HG03095 (cell line): ENCODE measurements at regions not wholly inside any gene's neighbourhood (a gene's known extent, or its start where the extent isn't known, plus 50 kb on each side); places are given as distances from the start of the nearest gene placed in this dataset.
"Not testable (repeated sequence)": the region's sequence is repeated elsewhere in the genome, so short reads cannot be mapped to it uniquely, and the experiment has no call there.

Experiments used
- ATAC-seq: cut with Tn5 transposase; IDR thresholded peaks from one replicate; pipeline ENCODE4 v1.9.1; 2021; ENCODE audit warnings: moderate library complexity; ENCODE audit not compliant: unreplicated experiment

GRCh38 chr6:154920495-154921200 lies 74.5 kb upstream of the TIAM2 start:
- no peak for ATAC-seq

- peak; percentile 69 for ATAC-seq
Measured at GRCh38 chr6:154921482-154921881, 73.6 kb upstream of the TIAM2 start.

- ATAC-seq = no peak
Measured at GRCh38 chr6:154923199-154923869, 71.8 kb upstream of the TIAM2 start.

- no peak for ATAC-seq
Measured at GRCh38 chr6:154925130-154925529, 70.0 kb upstream of the TIAM2 start.

GRCh38 chr6:154926366-154926765 lies 68.7 kb upstream of the TIAM2 start:
- ATAC-seq = no peak

GRCh38 chr6:154928325-154928922 lies 66.7 kb upstream of the TIAM2 start:
- no peak for ATAC-seq

- no peak for ATAC-seq
Measured at GRCh38 chr6:154930451-154930851, 64.7 kb upstream of the TIAM2 start.

GRCh38 chr6:154931711-154932424 lies 63.2 kb upstream of the TIAM2 start:
- no peak for ATAC-seq

- no peak for ATAC-seq
Measured at GRCh38 chr6:154932515-154933027, 62.5 kb upstream of the TIAM2 start.

- ATAC-seq = no peak
Measured at GRCh38 chr6:154933181-154933827, 61.8 kb upstream of the TIAM2 start.

- no peak for ATAC-seq
Measured at GRCh38 chr6:154937306-154938220, 57.6 kb upstream of the TIAM2 start.

GRCh38 chr6:154938221-154938580 lies 56.9 kb upstream of the TIAM2 start:
- ATAC-seq = no peak

GRCh38 chr6:154938727-154939285 lies 56.3 kb upstream of the TIAM2 start:
- ATAC-seq = not testable (repeated sequence)

GRCh38 chr6:154942770-154943169 lies 52.3 kb upstream of the TIAM2 start:
- ATAC-seq = no peak

GRCh38 chr6:154945271-154945890 lies 49.7 kb upstream of the TIAM2 start:
- ATAC-seq = no peak
